ENCODE measurements at regions not wholly inside any gene's neighbourhood (a gene's known extent, or its start where the extent isn't known, plus 50 kb on each side); places are given as distances from the start of the nearest gene placed in this dataset.
"Not testable (repeated sequence)": the region's sequence is repeated elsewhere in the genome, so short reads cannot be mapped to it uniquely, and the experiment has no call there.

- Histone ChIP-seq H3K4me1 (ENCODE audit: control insufficient read depth in 5 of 5, insufficient read depth in 5 of 5, low read length in 5 of 5) (peaks cover 0 to 17% (median 6%) of the 10 kb centered on the region in 5 donors), H3K27ac (ENCODE audit: low read depth, low read length) (peak overlapping the region; percentile 56)
Measured at GRCh38 chr11:103806130-103806895, 230.1 kb upstream of the DDI1 start.

GRCh38 chr11:103807806-103808205 is 228.6 kb upstream of the DDI1 start:
- Histone ChIP-seq H3K27me3 (ENCODE audit: control insufficient read depth in 5 of 5, insufficient read depth in 4 of 5, low read length in 5 of 5) (no peaks in the 10 kb centered on the region), H3K4me1 (ENCODE audit: control insufficient read depth in 5 of 5, insufficient read depth in 5 of 5, low read length in 5 of 5) (peaks cover 0 to 17% (median 6%) of the 10 kb centered on the region in 5 donors), H3K9ac (ENCODE audit: low read length in 5 of 5) (no peak overlapping the region), H3K27ac (ENCODE audit: low read depth, low read length) (no peak overlapping the region), H3K9me3 (ENCODE audit: control insufficient read depth in 5 of 5, low read length in 5 of 5) (no peaks in the 10 kb centered on the region), H3K36me3 (ENCODE audit: control insufficient read depth in 5 of 5, insufficient read depth in 5 of 5, low read length in 5 of 5) (no peaks in the 10 kb centered on the region), H3K4me3 (ENCODE audit: low read depth in 1 of 5, low read length in 5 of 5) (no peak overlapping the region)

More at GRCh38 chr11:103806130-103806895, 230.1 kb upstream of the DDI1 start:
- H3K36me3 ChIP-seq (ENCODE audit: control insufficient read depth in 5 of 5, insufficient read depth in 5 of 5, low read length in 5 of 5), result no peaks in the 10 kb centered on the region
- H3K27me3 ChIP-seq (ENCODE audit: control insufficient read depth in 5 of 5, insufficient read depth in 4 of 5, low read length in 5 of 5), result no peaks in the 10 kb centered on the region
- no peaks in the 10 kb centered on the region for H3K9me3 ChIP-seq (ENCODE audit: control insufficient read depth in 5 of 5, low read length in 5 of 5)
- no peak overlapping the region for H3K4me3 ChIP-seq (ENCODE audit: low read depth in 1 of 5, low read length in 5 of 5)
- no peak overlapping the region for H3K9ac ChIP-seq (ENCODE audit: low read length in 5 of 5)

GRCh38 chr11:103808252-103808651 is 228.2 kb upstream of the DDI1 start:
- Histone ChIP-seq H3K36me3 (ENCODE audit: control insufficient read depth in 5 of 5, insufficient read depth in 5 of 5, low read length in 5 of 5) (no peaks in the 10 kb centered on the region), H3K27ac (ENCODE audit: low read depth, low read length) (no peak overlapping the region), H3K27me3 (ENCODE audit: control insufficient read depth in 5 of 5, insufficient read depth in 4 of 5, low read length in 5 of 5) (no peaks in the 10 kb centered on the region), H3K4me3 (ENCODE audit: low read depth in 1 of 5, low read length in 5 of 5) (no peak overlapping the region), H3K9ac (ENCODE audit: low read length in 5 of 5) (no peak overlapping the region), H3K9me3 (ENCODE audit: control insufficient read depth in 5 of 5, low read length in 5 of 5) (no peaks in the 10 kb centered on the region), H3K4me1 (ENCODE audit: control insufficient read depth in 5 of 5, insufficient read depth in 5 of 5, low read length in 5 of 5) (peaks cover 0 to 17% (median 6%) of the 10 kb centered on the region in 5 donors)

GRCh38 chr11:103811870-103812455 is 224.5 kb upstream of the DDI1 start:
- Histone ChIP-seq H3K27ac (ENCODE audit: low read depth, low read length) (no peak overlapping the region), H3K4me1 (ENCODE audit: control insufficient read depth in 5 of 5, insufficient read depth in 5 of 5, low read length in 5 of 5) (no peaks in the 10 kb centered on the region), H3K4me3 (ENCODE audit: low read depth in 1 of 5, low read length in 5 of 5) (no peak overlapping the region), H3K36me3 (ENCODE audit: control insufficient read depth in 5 of 5, insufficient read depth in 5 of 5, low read length in 5 of 5) (no peaks in the 10 kb centered on the region), H3K9ac (ENCODE audit: low read length in 5 of 5) (no peak overlapping the region), H3K27me3 (ENCODE audit: control insufficient read depth in 5 of 5, insufficient read depth in 4 of 5, low read length in 5 of 5) (no peaks in the 10 kb centered on the region), H3K9me3 (ENCODE audit: control insufficient read depth in 5 of 5, low read length in 5 of 5) (no peaks in the 10 kb centered on the region)

DNA sequence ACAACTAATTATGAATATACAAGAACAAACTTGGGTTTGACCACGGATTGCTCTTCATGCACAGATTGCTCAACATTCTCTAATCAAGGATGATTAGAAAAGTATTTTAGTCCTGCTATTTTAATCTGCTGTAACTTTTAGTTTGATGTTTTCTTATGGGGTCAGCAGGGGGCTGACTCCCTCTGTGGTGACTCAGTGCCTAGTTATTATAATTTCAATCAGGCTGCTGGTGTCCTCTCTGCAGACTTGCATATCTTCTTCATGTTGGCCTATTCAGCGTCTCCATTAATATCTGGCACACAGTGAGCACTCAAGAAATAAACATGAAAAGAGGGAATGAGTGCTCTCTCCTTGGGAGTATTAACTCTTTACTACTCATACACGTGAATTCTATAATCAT is 223.8 kb upstream of the DDI1 start:
- Histone ChIP-seq H3K27ac (ENCODE audit: low read depth, low read length) (no peak overlapping the region), H3K36me3 (ENCODE audit: control insufficient read depth in 5 of 5, insufficient read depth in 5 of 5, low read length in 5 of 5) (no peaks in the 10 kb centered on the region), H3K27me3 (ENCODE audit: control insufficient read depth in 5 of 5, insufficient read depth in 4 of 5, low read length in 5 of 5) (no peaks in the 10 kb centered on the region), H3K4me1 (ENCODE audit: control insufficient read depth in 5 of 5, insufficient read depth in 5 of 5, low read length in 5 of 5) (no peaks in the 10 kb centered on the region), H3K4me3 (ENCODE audit: low read depth in 1 of 5, low read length in 5 of 5) (no peak overlapping the region), H3K9me3 (ENCODE audit: control insufficient read depth in 5 of 5, low read length in 5 of 5) (no peaks in the 10 kb centered on the region), H3K9ac (ENCODE audit: low read length in 5 of 5) (no peak overlapping the region)

DNA sequence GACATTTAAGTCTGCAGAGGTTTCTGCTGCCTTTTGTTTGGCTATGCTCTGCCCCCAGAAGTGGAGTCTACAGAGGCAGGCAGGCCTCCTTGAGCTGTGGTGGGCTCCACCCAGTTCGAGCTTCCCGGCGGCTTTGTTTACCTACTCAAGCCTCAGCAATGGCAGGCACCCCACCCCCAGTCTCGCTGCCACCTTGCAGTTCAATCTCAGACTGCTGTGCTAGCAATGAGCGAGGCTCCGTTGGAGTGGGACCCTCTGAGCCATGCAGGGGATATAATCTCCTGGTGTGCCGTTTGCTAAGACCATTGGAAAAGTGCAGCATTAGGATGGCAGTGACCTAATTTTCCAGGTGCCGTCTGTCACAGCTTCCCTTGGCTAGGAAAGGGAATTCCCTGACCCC is 216.1 kb upstream of the DDI1 start:
- not testable (repeated sequence) for H3K9me3 ChIP-seq (ENCODE audit: control insufficient read depth in 5 of 5, low read length in 5 of 5); H3K36me3 ChIP-seq (ENCODE audit: control insufficient read depth in 5 of 5, insufficient read depth in 5 of 5, low read length in 5 of 5); H3K4me1 ChIP-seq (ENCODE audit: control insufficient read depth in 5 of 5, insufficient read depth in 5 of 5, low read length in 5 of 5); H3K9ac ChIP-seq (ENCODE audit: low read length in 5 of 5); H3K27ac ChIP-seq (ENCODE audit: low read depth, low read length); H3K4me3 ChIP-seq (ENCODE audit: low read depth in 1 of 5, low read length in 5 of 5); H3K27me3 ChIP-seq (ENCODE audit: control insufficient read depth in 5 of 5, insufficient read depth in 4 of 5, low read length in 5 of 5)

GRCh38 chr11:103824116-103824515 is 212.3 kb upstream of the DDI1 start:
- H3K27me3 ChIP-seq (ENCODE audit: control insufficient read depth in 5 of 5, insufficient read depth in 4 of 5, low read length in 5 of 5), result no peaks in the 10 kb centered on the region
- no peaks in the 10 kb centered on the region for H3K36me3 ChIP-seq (ENCODE audit: control insufficient read depth in 5 of 5, insufficient read depth in 5 of 5, low read length in 5 of 5)
- no peak overlapping the region for H3K27ac ChIP-seq (ENCODE audit: low read depth, low read length)
- no peak overlapping the region for H3K4me3 ChIP-seq (ENCODE audit: low read depth in 1 of 5, low read length in 5 of 5)
- no peak overlapping the region for H3K9ac ChIP-seq (ENCODE audit: low read length in 5 of 5)
- peaks cover 0 to 10% (median 9%) of the 10 kb centered on the region in 5 donors for H3K4me1 ChIP-seq (ENCODE audit: control insufficient read depth in 5 of 5, insufficient read depth in 5 of 5, low read length in 5 of 5)
- no peaks in the 10 kb centered on the region for H3K9me3 ChIP-seq (ENCODE audit: control insufficient read depth in 5 of 5, low read length in 5 of 5)

DNA sequence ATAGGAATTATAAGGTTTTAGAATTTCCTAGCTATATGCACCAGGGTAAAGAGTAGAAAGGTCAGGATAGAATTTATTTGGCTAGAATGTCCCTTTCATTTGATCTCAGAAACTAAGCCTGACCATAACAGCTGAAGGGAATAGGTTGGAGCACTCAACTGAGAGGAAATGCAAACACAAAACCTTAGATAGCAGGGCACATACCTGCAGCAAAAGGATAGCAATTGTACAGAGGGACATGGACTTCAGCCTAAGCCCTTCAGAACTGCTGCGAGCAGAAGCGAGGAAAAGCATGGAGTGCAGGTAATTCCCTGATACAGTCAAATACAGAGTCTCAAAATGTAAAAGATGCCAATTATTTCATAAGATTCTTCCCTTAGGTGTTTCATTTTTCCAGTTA is 211.0 kb upstream of the DDI1 start:
- Histone ChIP-seq H3K4me1 (ENCODE audit: control insufficient read depth in 5 of 5, insufficient read depth in 5 of 5, low read length in 5 of 5) (peaks cover 0 to 14% (median 12%) of the 10 kb centered on the region in 5 donors), H3K9me3 (ENCODE audit: control insufficient read depth in 5 of 5, low read length in 5 of 5) (peaks cover 0 to 3% (median under 1%) of the 10 kb centered on the region in 5 donors), H3K27ac (ENCODE audit: low read depth, low read length) (no peak overlapping the region), H3K27me3 (ENCODE audit: control insufficient read depth in 5 of 5, insufficient read depth in 4 of 5, low read length in 5 of 5) (no peaks in the 10 kb centered on the region), H3K4me3 (ENCODE audit: low read depth in 1 of 5, low read length in 5 of 5) (no peak overlapping the region), H3K36me3 (ENCODE audit: control insufficient read depth in 5 of 5, insufficient read depth in 5 of 5, low read length in 5 of 5) (no peaks in the 10 kb centered on the region), H3K9ac (ENCODE audit: low read length in 5 of 5) (no peak overlapping the region)

DNA sequence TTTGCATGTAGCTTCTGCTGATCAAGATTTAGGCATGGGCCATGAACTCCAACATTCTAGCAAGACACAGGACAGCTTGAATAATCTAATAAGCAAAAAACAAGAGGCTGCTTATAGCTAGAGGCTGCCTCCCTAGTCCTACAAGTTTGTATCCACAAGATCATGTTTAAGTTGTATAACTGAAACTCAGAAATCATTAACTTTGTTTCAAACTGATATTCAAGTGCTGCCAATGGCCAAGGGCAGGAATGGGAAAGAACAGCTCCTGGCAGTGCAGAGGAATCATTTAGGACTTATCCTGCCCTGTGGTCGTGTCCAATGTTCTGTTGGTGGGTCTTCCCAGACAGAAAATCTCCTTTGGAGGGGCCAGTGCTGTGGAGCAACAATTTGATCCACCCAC is 209.6 kb upstream of the DDI1 start:
- Histone ChIP-seq H3K27ac (ENCODE audit: low read depth, low read length) (no peak overlapping the region), H3K9me3 (ENCODE audit: control insufficient read depth in 5 of 5, low read length in 5 of 5) (peaks cover 0 to 14% (median 7%) of the 10 kb centered on the region in 5 donors), H3K4me1 (ENCODE audit: control insufficient read depth in 5 of 5, insufficient read depth in 5 of 5, low read length in 5 of 5) (peaks cover 0 to 14% (median 12%) of the 10 kb centered on the region in 5 donors), H3K9ac (ENCODE audit: low read length in 5 of 5) (no peak overlapping the region), H3K4me3 (ENCODE audit: low read depth in 1 of 5, low read length in 5 of 5) (no peak overlapping the region), H3K36me3 (ENCODE audit: control insufficient read depth in 5 of 5, insufficient read depth in 5 of 5, low read length in 5 of 5) (no peaks in the 10 kb centered on the region), H3K27me3 (ENCODE audit: control insufficient read depth in 5 of 5, insufficient read depth in 4 of 5, low read length in 5 of 5) (no peaks in the 10 kb centered on the region)

DNA sequence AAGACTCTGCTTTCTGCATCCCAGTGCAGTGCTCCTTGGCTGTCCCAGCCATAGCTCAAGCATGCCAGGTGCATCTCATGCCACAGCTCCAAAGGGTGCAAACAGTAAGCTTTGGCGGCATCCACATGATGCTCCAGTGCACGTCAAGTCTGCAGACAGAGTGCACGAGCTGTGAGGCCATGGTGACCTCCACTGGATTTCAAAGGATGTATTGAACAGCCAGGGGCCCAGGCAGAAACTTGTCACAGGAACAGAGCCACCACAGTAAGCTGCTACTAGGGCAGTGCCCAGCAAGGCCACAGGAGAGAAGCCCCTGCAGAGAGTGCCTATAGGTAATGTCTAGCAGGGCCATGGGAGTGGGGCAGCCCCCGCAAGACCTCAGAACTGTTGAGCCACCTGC is 206.8 kb upstream of the DDI1 start:
- Histone ChIP-seq H3K9me3 (ENCODE audit: control insufficient read depth in 5 of 5, low read length in 5 of 5) (peaks cover 0 to 18% (median 16%) of the 10 kb centered on the region in 5 donors), H3K9ac (ENCODE audit: low read length in 5 of 5) (no peak overlapping the region), H3K4me3 (ENCODE audit: low read depth in 1 of 5, low read length in 5 of 5) (no peak overlapping the region), H3K27me3 (ENCODE audit: control insufficient read depth in 5 of 5, insufficient read depth in 4 of 5, low read length in 5 of 5) (no peaks in the 10 kb centered on the region), H3K4me1 (ENCODE audit: control insufficient read depth in 5 of 5, insufficient read depth in 5 of 5, low read length in 5 of 5) (peaks cover 0 to 14% (median 12%) of the 10 kb centered on the region in 5 donors), H3K36me3 (ENCODE audit: control insufficient read depth in 5 of 5, insufficient read depth in 5 of 5, low read length in 5 of 5) (no peaks in the 10 kb centered on the region), H3K27ac (ENCODE audit: low read depth, low read length) (no peak overlapping the region)

Measured in subcutaneous abdominal adipose tissue (tissue), 5 donors.